Esophagus muscularis mucosa (tissue), 3 donors: ENCODE measurements at regions not wholly inside any gene's neighbourhood (a gene's known extent, or its start where the extent isn't known, plus 50 kb on each side); places are given as distances from the start of the nearest gene placed in this dataset.

Experiments used
- POLR2AphosphoS5 ChIP-seq, 2 donors: sonication (generic); formaldehyde crosslinking; IDR thresholded peaks; one replicate each; pipeline ENCODE4 v1.6.1; 2017; ENCODE audit warnings: antibody characterized with exemption in 2 of 2
- TF ChIP-seq, protein P1 (sequence below), 3 experiments: fragments of 200-600 bp in 2 of 3; fragments of 450-650 bp in 1 of 3; sonication (generic) in 2 of 3; IDR thresholded peaks; one replicate each; pipeline ENCODE4 v1.5.1; 2017 to 2019; ENCODE audit warnings: antibody characterized with exemption in 3 of 3, mild to moderate bottlenecking in 2 of 3, moderate library complexity in 1 of 3

DNA sequence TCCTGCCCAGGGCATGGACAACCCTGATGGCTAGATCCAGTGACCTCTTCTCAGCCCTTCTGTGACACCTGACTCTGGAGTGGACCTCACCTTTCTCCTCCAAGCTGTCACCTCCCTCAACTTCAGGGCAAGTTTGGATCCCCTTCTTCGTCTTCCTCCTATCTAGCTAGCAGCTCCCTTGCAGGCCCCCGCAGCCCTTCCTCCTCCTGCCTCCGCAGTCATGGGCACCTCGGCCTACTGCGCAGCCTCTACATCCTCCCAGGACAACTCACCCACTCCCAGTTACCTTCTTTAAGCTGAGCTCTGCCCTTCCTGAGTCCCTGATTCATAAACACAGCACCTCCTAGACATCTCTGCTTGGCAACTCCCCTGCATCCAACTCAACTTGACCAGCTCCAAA lies 61.3 kb upstream of the ID3 start:
- TF ChIP-seq, protein P1, sequence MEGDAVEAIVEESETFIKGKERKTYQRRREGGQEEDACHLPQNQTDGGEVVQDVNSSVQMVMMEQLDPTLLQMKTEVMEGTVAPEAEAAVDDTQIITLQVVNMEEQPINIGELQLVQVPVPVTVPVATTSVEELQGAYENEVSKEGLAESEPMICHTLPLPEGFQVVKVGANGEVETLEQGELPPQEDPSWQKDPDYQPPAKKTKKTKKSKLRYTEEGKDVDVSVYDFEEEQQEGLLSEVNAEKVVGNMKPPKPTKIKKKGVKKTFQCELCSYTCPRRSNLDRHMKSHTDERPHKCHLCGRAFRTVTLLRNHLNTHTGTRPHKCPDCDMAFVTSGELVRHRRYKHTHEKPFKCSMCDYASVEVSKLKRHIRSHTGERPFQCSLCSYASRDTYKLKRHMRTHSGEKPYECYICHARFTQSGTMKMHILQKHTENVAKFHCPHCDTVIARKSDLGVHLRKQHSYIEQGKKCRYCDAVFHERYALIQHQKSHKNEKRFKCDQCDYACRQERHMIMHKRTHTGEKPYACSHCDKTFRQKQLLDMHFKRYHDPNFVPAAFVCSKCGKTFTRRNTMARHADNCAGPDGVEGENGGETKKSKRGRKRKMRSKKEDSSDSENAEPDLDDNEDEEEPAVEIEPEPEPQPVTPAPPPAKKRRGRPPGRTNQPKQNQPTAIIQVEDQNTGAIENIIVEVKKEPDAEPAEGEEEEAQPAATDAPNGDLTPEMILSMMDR (IDR thresholded peaks at IDR 0.05) = no peak
- no peak for TF ChIP-seq POLR2AphosphoS5 (IDR thresholded peaks at IDR 0.05)
